GM23248 (cell line): ENCODE measurements at regions not wholly inside any gene's neighbourhood (a gene's known extent, or its start where the extent isn't known, plus 50 kb on each side); places are given as distances from the start of the nearest gene placed in this dataset.

Experiments
- EZH2 ChIP-seq: fragments of 200-600 bp; sonication (generic); IDR thresholded peaks from 2 replicates; pipeline ENCODE4 v1.6.1; 2018; ENCODE audit warnings: antibody characterized with exemption, mild to moderate bottlenecking; ENCODE audit not compliant: insufficient read depth, poor library complexity, severe bottlenecking
- EZH2phosphoT487 ChIP-seq: fragments of 200-600 bp; sonication (generic); IDR thresholded peaks from 2 replicates; pipeline ENCODE4 v1.6.1; 2018; ENCODE audit warnings: antibody characterized with exemption, moderate library complexity, mild to moderate bottlenecking, low read depth; ENCODE audit not compliant: insufficient read depth

DNA sequence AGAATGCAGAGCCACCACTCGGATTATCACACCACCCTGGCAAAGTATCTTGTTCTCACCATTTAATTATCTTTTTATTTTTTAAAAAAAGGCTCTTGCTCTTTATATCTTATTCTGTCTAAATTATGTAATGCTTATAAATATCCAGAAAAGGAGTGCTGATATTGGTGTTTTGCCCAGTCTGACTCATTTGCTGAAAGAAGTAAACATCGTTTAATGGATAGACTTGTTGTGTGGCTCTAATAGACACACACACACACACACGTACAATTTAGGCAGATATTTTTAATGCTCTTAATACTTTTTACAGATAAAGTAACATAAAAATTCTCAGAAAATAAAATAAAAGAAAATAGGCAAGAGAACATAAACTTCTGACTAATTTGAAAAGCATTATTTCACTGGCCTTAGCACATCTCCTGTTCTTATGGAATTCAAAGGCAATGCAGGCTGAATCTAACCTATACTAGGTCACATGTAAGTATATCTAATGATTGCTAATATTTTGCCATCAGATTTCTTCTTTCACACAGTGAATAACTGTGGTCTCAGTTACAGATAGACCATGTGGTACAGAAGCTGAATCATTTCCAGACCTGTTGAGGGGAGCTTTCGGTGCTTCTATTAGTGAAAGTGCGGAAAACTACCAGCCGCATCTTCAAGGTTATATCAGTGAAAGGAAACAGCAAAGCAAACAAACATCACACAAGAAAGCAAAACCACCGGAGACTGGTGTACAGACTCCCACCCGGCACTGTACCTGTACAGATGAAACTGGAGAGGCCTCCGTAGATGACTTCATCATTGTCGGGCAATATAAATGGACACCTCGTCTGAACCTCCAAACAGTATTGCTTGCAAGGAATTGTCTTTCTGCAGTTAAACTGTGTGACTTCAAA, 642.1 kb upstream of the ARGLU1 start:
- no peak for TF ChIP-seq EZH2
- TF ChIP-seq EZH2phosphoT487 = no peak
